ENCODE measurements at regions not wholly inside any gene's neighbourhood (a gene's known extent, or its start where the extent isn't known, plus 50 kb on each side); places are given as distances from the start of the nearest gene placed in this dataset.

DNA sequence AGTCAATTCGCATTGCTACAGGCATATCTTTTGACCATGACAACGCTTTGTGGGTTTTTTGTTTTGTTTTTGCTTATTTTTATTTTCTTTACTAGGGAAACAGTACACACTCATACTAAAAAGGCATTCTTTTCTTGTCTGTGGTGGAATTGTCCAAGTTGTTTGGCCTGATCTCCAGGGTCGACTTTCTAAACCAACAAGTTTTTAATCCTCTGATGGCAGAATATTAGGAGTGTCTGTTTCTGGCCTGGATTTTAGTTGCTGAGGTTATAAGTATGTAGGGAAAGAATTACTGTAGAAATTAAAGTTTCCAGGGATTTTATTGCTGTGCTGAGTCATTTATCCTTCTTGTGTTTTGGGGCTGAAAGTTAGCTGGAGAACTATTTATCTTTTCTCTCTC lies 218.5 kb downstream of the TAF11L14 start:
- TF ChIP-seq, protein P1, sequence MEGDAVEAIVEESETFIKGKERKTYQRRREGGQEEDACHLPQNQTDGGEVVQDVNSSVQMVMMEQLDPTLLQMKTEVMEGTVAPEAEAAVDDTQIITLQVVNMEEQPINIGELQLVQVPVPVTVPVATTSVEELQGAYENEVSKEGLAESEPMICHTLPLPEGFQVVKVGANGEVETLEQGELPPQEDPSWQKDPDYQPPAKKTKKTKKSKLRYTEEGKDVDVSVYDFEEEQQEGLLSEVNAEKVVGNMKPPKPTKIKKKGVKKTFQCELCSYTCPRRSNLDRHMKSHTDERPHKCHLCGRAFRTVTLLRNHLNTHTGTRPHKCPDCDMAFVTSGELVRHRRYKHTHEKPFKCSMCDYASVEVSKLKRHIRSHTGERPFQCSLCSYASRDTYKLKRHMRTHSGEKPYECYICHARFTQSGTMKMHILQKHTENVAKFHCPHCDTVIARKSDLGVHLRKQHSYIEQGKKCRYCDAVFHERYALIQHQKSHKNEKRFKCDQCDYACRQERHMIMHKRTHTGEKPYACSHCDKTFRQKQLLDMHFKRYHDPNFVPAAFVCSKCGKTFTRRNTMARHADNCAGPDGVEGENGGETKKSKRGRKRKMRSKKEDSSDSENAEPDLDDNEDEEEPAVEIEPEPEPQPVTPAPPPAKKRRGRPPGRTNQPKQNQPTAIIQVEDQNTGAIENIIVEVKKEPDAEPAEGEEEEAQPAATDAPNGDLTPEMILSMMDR (IDR thresholded peaks at IDR 0.05), result no peak
- no peak for TF ChIP-seq POLR2A (IDR thresholded peaks at IDR 0.05)

Measured in Peyer's patch (tissue), 4 donors.